AG09309 (cell line): ENCODE measurements at regions not wholly inside any gene's neighbourhood (a gene's known extent, or its start where the extent isn't known, plus 50 kb on each side); places are given as distances from the start of the nearest gene placed in this dataset.
"Not testable (repeated sequence)": the region's sequence is repeated elsewhere in the genome, so short reads cannot be mapped to it uniquely, and the experiment has no call there.

ENCODE experiments used
- DNase-seq: peaks from one replicate; pipeline ENCODE4 v3.0.0-alpha.2; 2010; ENCODE audit warnings: low read depth
- H3K4me3 ChIP-seq: 2 replicates; pipeline ENCODE4 v1.5.1; 2011; ENCODE audit warnings: mild to moderate bottlenecking, low read depth, low read length, moderate library complexity; ENCODE audit not compliant: control insufficient read depth
- CTCF ChIP-seq: IDR thresholded peaks from 2 replicates; pipeline ENCODE4 v1.5.1; 2011; ENCODE audit warnings: mild to moderate bottlenecking, low read depth, low read length, inconsistent platforms; ENCODE audit not compliant: insufficient read depth, control insufficient read depth; ENCODE audit errors: missing control alignments

GRCh38 chr5:60458666-60459065 lies 241.3 kb downstream of the DEPDC1B start:
- no peak overlapping the region for H3K4me3 ChIP-seq
- no peak for DNase-seq
- TF ChIP-seq CTCF: no peak

DNA sequence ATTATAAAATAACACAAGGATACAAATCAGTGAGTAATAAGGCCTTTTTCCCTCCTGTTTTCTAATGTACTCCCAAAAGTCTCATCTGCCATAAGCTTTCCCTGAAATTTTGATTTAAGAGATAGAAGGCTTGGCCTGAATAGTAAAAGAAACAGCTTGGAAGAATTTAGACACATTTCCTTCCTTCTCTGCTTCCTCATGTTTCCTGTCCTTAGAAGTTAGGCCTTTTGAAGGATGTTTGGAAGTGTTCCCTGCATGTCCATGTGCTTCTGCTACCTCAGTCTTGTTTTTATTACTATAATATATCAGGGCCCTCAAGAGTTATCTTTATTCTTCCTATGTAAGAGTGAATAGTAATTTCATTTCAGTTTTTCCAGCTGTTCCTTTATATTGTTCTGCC lies 242.7 kb downstream of the DEPDC1B start:
- no peak for TF ChIP-seq CTCF
- H3K4me3 ChIP-seq: no peak overlapping the region
- DNase-seq: no peak

GRCh38 chr5:60455589-60455988 lies 244.4 kb downstream of the DEPDC1B start:
- H3K4me3 ChIP-seq: no peak overlapping the region
- TF ChIP-seq CTCF: no peak
- DNase-seq: no peak

DNA sequence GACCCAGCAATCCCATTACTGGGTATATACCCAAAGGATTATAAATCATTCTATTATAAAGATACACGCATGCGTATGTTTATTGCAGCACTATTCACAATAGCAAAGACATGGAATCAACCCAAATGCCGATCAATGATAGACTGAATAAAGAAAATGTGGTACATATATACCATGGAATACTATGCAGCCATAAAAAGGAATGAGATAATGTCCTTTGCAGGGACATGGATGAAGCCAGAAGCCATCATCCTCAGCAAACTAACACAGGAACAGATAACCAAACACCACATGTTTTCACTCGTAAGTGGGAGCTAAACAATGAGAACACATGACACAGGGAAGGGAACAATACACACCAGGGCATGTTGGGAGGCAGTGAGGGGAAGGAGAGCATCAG lies 245.7 kb downstream of the DEPDC1B start:
- H3K4me3 ChIP-seq, DNase-seq: not testable (repeated sequence)

DNA sequence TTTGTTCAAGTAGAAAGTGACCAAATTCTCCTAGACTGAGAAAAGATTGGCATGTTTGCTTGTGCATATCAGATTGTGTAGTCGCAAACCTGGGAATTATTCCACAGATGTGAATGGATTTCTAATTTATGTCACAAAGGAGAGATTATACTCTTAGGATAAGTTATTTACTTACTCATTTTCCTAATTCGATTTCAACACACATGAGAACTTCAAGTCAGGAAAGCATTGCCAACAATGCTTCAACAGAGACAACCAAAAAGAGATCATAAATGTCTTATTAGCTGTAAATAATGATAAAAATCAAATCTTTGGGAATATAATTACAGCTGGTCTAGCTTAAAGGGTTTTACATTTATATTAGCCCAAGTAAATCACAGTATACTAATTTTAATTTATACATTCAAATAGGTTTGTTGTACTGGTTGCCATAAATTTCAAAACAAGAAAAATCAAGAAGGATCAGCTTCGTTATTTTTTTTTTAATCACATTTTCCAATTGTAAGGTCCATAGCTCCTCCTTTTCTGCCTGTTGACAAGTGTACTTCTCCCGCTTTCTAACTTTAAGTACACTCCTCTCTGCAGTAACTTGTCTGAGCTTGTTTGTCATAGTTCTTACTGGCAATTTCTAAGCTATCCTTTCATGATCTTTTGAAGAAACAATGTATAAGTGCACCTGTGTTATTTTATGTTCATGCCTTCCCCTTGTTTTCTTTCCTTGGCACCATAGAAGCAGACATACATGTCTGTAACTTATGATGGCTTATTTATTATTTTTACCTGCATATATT lies 246.6 kb downstream of the DEPDC1B start:
- TF ChIP-seq CTCF: no peak
- no peak overlapping the region for H3K4me3 ChIP-seq
- no peak for DNase-seq

- DNase-seq: no peak
- TF ChIP-seq CTCF: no peak
- H3K4me3 ChIP-seq: no peak overlapping the region
Observed at GRCh38 chr5:60448600-60448999, 251.4 kb downstream of the DEPDC1B start.

DNA sequence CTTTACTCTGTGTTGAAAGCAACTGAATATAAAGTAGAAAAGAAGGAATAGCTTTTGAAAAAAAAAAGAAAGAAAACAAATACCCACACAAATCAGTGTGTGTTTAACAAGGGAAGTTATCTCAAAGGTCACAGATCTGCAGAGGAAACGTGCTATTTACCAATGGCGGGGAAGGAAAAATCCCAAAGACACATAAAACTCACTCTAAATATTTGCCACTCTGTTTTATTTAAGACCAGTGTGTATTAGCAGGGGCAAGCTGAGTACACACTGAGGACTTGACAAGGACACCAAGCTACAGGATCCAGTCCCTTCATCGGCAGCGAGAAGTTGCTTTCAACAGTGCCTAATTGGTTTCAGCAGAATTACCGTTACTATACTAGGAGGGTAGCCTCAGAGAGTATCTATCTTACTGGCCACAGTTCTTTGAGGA lies 252.5 kb downstream of the DEPDC1B start:
- no peak for DNase-seq
- TF ChIP-seq CTCF: no peak

More for the DNA sequence above, 252.5 kb downstream of the DEPDC1B start:
- H3K4me3 ChIP-seq: no peak overlapping the region
